HFFc6 (cell line): ENCODE measurements at regions not wholly inside any gene's neighbourhood (a gene's known extent, or its start where the extent isn't known, plus 50 kb on each side); places are given as distances from the start of the nearest gene placed in this dataset.
"Not testable (repeated sequence)": the region's sequence is repeated elsewhere in the genome, so short reads cannot be mapped to it uniquely, and the experiment has no call there.

Source experiments
- DNase-seq: peaks from one replicate; pipeline ENCODE4 v3.0.0-alpha.2; 2018
- H3K27ac Mint-ChIP-seq: 2 replicates; pipeline ENCODE4 v1.8.0; 2020; ENCODE audit warnings: mild to moderate bottlenecking, mixed read lengths
- H3K27me3 Mint-ChIP-seq: 2 replicates; pipeline ENCODE4 v1.8.0; 2021; ENCODE audit warnings: mild to moderate bottlenecking, moderate library complexity, mixed read lengths; ENCODE audit not compliant: insufficient read depth
- H3K36me3 Mint-ChIP-seq: 2 replicates; pipeline ENCODE4 v1.8.0; 2021; ENCODE audit warnings: low read depth, mixed read lengths
- H3K4me1 Mint-ChIP-seq: 2 replicates; pipeline ENCODE4 v1.8.0; 2020; ENCODE audit warnings: low read depth, mixed read lengths
- H3K4me3 Mint-ChIP-seq: 2 replicates; pipeline ENCODE4 v1.8.0; 2020; ENCODE audit warnings: mild to moderate bottlenecking, moderate library complexity, mixed read lengths
- H3K9me3 Mint-ChIP-seq: 2 replicates; pipeline ENCODE4 v1.8.0; 2020; ENCODE audit warnings: mild to moderate bottlenecking, mixed read lengths
- TF ChIP-seq, protein P1 (sequence below): fragments of 200-600 bp; sonication (generic); IDR thresholded peaks from 2 replicates; pipeline ENCODE4 v1.5.0; 2021; ENCODE audit warnings: antibody characterized with exemption, mild to moderate bottlenecking

DNA sequence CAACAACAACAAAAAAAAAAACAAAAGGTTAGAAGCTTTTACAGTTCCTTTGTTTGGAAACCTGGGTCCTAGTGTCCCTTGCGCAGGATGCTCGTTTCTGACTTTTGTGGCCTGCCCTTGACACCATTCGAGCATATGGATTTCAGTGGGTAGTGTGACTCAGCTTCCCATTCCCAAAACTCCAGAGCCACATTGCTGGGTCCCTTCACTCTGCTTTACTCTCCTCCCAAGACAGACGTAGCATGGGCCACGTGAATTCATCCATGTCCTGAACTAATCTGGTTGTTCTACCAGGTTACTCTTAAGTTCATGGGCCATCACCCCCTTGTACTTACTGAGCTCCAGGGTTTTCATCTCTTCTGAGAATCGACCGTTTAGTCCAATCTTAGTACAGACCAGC lies 68.0 kb upstream of the MAX start:
- Mint-ChIP-seq H3K27ac (peak overlapping the region; percentile 92), H3K4me3 (peak overlapping the region; percentile 77), H3K36me3 (no peaks in the 10 kb centered on the region), H3K9me3 (no peaks in the 10 kb centered on the region), H3K27me3 (no peaks in the 10 kb centered on the region; the same call in 1 of the 2 replicates), H3K4me1 (peaks cover 36% of the 10 kb centered on the region)
- TF ChIP-seq, protein P1, sequence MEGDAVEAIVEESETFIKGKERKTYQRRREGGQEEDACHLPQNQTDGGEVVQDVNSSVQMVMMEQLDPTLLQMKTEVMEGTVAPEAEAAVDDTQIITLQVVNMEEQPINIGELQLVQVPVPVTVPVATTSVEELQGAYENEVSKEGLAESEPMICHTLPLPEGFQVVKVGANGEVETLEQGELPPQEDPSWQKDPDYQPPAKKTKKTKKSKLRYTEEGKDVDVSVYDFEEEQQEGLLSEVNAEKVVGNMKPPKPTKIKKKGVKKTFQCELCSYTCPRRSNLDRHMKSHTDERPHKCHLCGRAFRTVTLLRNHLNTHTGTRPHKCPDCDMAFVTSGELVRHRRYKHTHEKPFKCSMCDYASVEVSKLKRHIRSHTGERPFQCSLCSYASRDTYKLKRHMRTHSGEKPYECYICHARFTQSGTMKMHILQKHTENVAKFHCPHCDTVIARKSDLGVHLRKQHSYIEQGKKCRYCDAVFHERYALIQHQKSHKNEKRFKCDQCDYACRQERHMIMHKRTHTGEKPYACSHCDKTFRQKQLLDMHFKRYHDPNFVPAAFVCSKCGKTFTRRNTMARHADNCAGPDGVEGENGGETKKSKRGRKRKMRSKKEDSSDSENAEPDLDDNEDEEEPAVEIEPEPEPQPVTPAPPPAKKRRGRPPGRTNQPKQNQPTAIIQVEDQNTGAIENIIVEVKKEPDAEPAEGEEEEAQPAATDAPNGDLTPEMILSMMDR = no peak
- no peak for DNase-seq

DNA sequence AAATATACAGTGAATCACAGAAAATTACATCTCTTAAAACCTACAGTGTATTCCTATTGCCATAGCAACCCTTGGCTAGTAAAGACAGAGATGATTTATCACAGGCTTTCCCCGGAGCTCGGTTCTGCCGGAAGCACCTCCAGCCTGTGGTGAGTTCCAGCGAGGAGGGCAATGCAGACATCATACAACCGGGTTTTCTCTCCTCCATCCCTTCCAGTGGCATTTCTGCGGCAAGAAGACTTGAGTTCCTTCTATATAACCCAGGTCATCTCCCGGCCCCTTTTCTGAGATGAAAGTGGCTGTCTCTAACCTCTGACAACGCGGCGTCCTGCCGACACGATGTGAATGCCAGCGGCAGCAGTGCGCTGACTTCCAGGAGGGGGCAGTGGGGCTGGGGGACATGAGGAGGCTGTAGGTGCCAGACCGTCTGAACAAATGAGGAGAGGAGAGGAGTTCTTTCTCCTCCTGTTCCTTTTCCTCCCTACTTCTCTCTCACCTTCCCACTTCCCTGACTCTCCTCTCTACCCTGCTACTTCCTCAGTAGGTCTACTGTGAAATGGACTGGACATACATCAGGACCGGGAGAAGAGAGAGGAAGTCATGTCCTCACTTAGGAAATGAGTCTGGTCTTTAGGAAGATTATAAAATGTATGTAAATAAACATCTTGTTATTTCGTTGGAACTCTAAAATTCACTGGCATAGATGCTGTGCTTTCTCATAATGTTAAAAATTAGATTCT lies 68.6 kb upstream of the MAX start:
- Mint-ChIP-seq H3K9me3 (no peaks in the 10 kb centered on the region), H3K4me3 (peak overlapping the region; percentile 77; the same call in 1 of the 2 replicates), H3K27ac (peak overlapping the region; percentile 92), H3K27me3 (no peaks in the 10 kb centered on the region; the same call in 1 of the 2 replicates), H3K36me3 (no peaks in the 10 kb centered on the region), H3K4me1 (peaks cover 36% of the 10 kb centered on the region)
- TF ChIP-seq, protein P1 = peak; percentile 41
- DNase-seq = peak; percentile 77

DNA sequence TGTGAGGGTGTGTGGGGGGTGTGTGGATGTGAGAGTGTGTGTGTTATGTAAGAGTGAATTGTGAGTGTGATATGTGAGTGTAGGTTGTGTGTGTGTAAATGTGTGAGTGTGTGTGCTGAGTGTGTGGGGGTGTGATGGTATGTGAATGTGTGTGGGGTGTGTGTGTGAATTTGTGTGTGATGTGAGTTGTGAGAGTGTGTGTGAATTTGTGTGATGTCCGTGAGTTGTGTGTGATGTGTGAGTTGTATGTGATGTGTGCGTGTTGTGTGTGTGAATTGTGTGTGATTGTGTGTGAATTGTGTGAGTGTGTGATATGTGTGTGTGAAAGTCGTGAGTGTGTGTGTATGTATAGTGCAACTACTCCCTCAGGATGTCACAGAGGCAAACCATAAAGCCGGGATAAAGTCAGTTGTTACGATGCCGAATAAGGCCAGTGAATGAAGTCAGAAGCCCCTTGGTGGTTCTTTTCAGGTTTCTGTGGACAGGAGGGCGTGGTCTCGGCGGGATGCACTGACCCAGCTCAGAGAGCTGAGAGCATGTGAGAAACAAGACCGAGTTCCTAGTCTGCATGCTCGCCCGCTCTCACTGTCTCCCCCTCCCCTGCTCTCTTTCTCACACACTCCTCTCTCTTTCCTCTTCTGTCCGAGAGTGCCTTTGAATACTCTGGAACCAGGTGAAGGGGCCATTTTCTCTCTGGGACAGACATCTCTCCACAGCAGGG lies 71.8 kb upstream of the MAX start:
- no peaks in the 10 kb centered on the region; the same call in 1 of the 2 replicates for H3K27me3 Mint-ChIP-seq
- DNase-seq = no peak
- no peak overlapping the region for H3K4me3 Mint-ChIP-seq
- H3K4me1 Mint-ChIP-seq = peaks cover 38% of the 10 kb centered on the region
- TF ChIP-seq, protein P1 = no peak
- no peaks in the 10 kb centered on the region for H3K9me3 Mint-ChIP-seq
- H3K27ac Mint-ChIP-seq = no peak overlapping the region; the same call in 1 of the 2 replicates
- H3K36me3 Mint-ChIP-seq = no peaks in the 10 kb centered on the region

DNA sequence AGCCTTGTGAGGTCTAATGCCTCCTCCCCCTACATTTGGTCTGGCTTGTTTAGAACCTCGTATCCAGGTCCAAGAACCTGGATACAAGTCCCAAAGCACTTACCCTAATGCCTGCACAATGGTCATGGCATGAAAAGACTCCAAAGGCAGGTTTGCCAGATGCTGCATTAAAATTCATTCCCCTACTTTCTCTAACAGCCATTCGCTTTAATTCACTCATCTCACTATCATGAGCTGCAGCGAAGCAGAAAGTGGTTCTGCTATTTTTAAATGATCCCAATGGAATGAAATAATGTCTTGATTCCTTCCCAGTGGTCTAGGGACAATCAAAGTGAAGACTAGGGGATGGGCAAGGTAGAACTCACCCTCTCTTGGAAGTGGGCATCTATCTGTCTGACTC lies 72.5 kb upstream of the MAX start:
- DNase-seq = no peak
- TF ChIP-seq, protein P1 = no peak
- H3K27ac Mint-ChIP-seq = no peak overlapping the region
- H3K27me3 Mint-ChIP-seq = no peaks in the 10 kb centered on the region; the same call in 1 of the 2 replicates
- peaks cover 38% of the 10 kb centered on the region for H3K4me1 Mint-ChIP-seq
- H3K4me3 Mint-ChIP-seq = no peak overlapping the region
- no peaks in the 10 kb centered on the region for H3K36me3 Mint-ChIP-seq
- H3K9me3 Mint-ChIP-seq = no peaks in the 10 kb centered on the region

DNA sequence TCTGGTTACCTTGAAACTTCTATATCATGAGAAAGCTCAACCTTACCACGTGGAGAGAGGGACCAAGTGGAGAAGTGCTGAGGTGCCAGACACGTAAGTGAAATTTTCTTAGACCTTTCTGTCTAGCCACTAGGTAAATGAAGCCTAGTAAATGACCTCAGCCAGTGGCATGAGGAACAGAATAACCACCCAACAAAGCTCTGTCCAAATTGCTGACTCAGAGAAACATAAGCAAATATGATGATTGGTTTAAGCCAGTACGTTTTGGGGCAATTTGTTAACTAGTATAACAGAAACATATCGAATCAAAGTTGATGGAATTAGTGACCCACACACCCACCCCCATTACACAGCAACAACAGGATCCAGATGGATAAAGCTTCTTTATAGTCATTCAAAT lies 75.2 kb upstream of the MAX start:
- peaks cover 11% of the 10 kb centered on the region for H3K36me3 Mint-ChIP-seq
- no peaks in the 10 kb centered on the region; the same call in 1 of the 2 replicates for H3K27me3 Mint-ChIP-seq
- no peak for DNase-seq
- H3K9me3 Mint-ChIP-seq = peaks cover 12% of the 10 kb centered on the region
- no peak overlapping the region for H3K4me3 Mint-ChIP-seq
- H3K27ac Mint-ChIP-seq = no peak overlapping the region
- peaks cover 33% of the 10 kb centered on the region for H3K4me1 Mint-ChIP-seq
- TF ChIP-seq, protein P1 = no peak

DNA sequence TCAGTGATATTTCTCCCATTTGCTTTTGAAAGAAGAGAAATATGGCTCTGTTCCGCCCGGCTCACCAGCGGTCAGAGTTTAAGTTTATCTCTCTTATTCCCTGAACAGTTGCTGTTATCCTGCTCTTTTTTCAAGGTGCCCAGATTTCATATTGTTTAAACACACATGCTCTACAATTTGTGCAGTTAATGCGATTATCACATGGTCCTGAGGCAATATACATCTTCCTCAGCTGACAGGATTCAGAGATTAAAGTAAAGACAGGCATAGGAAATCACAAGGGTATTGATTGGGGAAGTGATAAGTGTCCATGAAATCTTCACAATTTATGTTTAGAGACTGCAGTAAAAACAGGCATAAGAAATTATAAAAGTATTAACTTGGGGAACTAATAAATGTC lies 76.9 kb upstream of the MAX start:
- Mint-ChIP-seq H3K9me3 (peaks cover 16% of the 10 kb centered on the region), H3K36me3 (peaks cover 16% of the 10 kb centered on the region), H3K4me1 (peaks cover 33% of the 10 kb centered on the region), H3K27ac (peak overlapping the region; percentile 12; the same call in 1 of the 2 replicates)
- not testable (repeated sequence) for H3K4me3 Mint-ChIP-seq, H3K27me3 Mint-ChIP-seq, DNase-seq
